Tibial nerve (tissue), 4 donors: ENCODE measurements at regions not wholly inside any gene's neighbourhood (a gene's known extent, or its start where the extent isn't known, plus 50 kb on each side); places are given as distances from the start of the nearest gene placed in this dataset.

Experiments used
- EP300 ChIP-seq, 2 donors: sonication (generic); formaldehyde crosslinking; IDR thresholded peaks; one replicate each; pipeline ENCODE4 v1.6.1; 2017; ENCODE audit warnings: antibody characterized with exemption in 2 of 2, mild to moderate bottlenecking in 1 of 2
- TF ChIP-seq, protein P1 (sequence below), 5 experiments: fragments of 200-600 bp in 3 of 5; fragments of 450-650 bp in 2 of 5; sonication (generic) in 3 of 5; IDR thresholded peaks; one replicate each; pipeline ENCODE4 v1.5.1; 2016 to 2019; ENCODE audit warnings: antibody characterized with exemption in 5 of 5, mild to moderate bottlenecking in 3 of 5, moderate library complexity in 2 of 5

DNA sequence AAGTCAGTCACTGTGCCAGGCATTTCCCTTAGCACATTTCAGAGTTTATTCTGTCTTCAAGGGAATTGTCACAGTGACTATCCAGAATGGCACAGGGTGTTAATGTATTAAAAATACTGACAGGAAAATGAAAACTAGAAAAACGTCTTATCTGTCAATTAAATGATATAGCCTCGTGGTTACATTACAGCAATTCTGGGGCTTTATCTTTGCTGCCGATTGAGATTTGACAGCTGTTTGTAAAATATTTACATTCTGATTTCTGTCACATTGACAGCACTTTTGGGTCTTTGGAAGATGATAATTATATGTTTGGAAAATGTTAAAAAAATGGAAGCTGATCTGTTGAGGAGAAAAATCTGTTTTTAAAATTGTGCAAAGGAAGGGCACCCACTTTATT is 250.0 kb downstream of the CHRM3 start:
- no peak for TF ChIP-seq EP300 (IDR thresholded peaks at IDR 0.05)
- TF ChIP-seq, protein P1, sequence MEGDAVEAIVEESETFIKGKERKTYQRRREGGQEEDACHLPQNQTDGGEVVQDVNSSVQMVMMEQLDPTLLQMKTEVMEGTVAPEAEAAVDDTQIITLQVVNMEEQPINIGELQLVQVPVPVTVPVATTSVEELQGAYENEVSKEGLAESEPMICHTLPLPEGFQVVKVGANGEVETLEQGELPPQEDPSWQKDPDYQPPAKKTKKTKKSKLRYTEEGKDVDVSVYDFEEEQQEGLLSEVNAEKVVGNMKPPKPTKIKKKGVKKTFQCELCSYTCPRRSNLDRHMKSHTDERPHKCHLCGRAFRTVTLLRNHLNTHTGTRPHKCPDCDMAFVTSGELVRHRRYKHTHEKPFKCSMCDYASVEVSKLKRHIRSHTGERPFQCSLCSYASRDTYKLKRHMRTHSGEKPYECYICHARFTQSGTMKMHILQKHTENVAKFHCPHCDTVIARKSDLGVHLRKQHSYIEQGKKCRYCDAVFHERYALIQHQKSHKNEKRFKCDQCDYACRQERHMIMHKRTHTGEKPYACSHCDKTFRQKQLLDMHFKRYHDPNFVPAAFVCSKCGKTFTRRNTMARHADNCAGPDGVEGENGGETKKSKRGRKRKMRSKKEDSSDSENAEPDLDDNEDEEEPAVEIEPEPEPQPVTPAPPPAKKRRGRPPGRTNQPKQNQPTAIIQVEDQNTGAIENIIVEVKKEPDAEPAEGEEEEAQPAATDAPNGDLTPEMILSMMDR (IDR thresholded peaks at IDR 0.05) = no peak
